Calu3 (cell line): ENCODE measurements at regions not wholly inside any gene's neighbourhood (a gene's known extent, or its start where the extent isn't known, plus 50 kb on each side); places are given as distances from the start of the nearest gene placed in this dataset.

ENCODE experiments used
- BruUV-seq: library from RNA; stranded (reverse); fragments of 400-500 nt; replicated peaks from 2 replicates; lab custom pipeline; 2021; lab: Mats Ljungman, UMichigan
- CTCF ChIA-PET: fragments of 300-600 bp; sonication (Branson Sonifier 250); formaldehyde crosslinking; loops from one replicate; lab custom pipeline; 2022; ENCODE audit warnings: antibody characterized with exemption; lab: Charles Lee
- DNase-seq: peaks from one replicate; pipeline ENCODE4 v3.0.0; 2022
- H3K27ac Mint-ChIP-seq: one replicate; pipeline ENCODE4 v1.8.0; 2022; ENCODE audit warnings: mixed read lengths; ENCODE audit not compliant: unreplicated experiment
- H3K27me3 Mint-ChIP-seq: one replicate; pipeline ENCODE4 v1.8.0; 2022; ENCODE audit warnings: mixed read lengths; ENCODE audit not compliant: unreplicated experiment
- H3K36me3 Mint-ChIP-seq: one replicate; pipeline ENCODE4 v1.8.0; 2022; ENCODE audit warnings: mild to moderate bottlenecking, moderate library complexity, mixed read lengths; ENCODE audit not compliant: insufficient read depth, unreplicated experiment
- H3K4me1 Mint-ChIP-seq: one replicate; pipeline ENCODE4 v1.8.0; 2022; ENCODE audit warnings: mild to moderate bottlenecking, low read depth, mixed read lengths; ENCODE audit not compliant: unreplicated experiment
- H3K4me3 Mint-ChIP-seq: one replicate; pipeline ENCODE4 v1.8.0; 2022; ENCODE audit warnings: mild to moderate bottlenecking, low read depth, moderate library complexity, mixed read lengths; ENCODE audit not compliant: unreplicated experiment
- H3K9me3 Mint-ChIP-seq: one replicate; pipeline ENCODE4 v1.8.0; 2022; ENCODE audit warnings: low read depth, mixed read lengths; ENCODE audit not compliant: unreplicated experiment
- CTCF ChIP-seq: fragments of 200-600 bp; IDR thresholded peaks from one replicate; pipeline ENCODE4 v1.8.0; 2022; ENCODE audit warnings: antibody characterized with exemption; ENCODE audit not compliant: unreplicated experiment
- intact Hi-C: fragments of 100-400 bp; cut with micrococcal nuclease; formaldehyde crosslinking; loops from one replicate; pipeline ENCODE4 v1.10.0; 2022; ENCODE audit not compliant: unreplicated experiment

GRCh38 chr12:131530041-131530332 lies 180.9 kb upstream of the SFSWAP start:
- no peak for TF ChIP-seq CTCF
- Mint-ChIP-seq H3K27me3 (peaks cover 88% of the 10 kb centered on the region), H3K27ac (no peak overlapping the region), H3K9me3 (peaks cover 1% of the 10 kb centered on the region), H3K4me3 (no peak overlapping the region), H3K36me3 (no peaks in the 10 kb centered on the region), H3K4me1 (no peaks in the 10 kb centered on the region)
- CTCF ChIA-PET = no interaction called here
- no TSS peak for BruUV-seq
- DNase-seq = no peak
- intact Hi-C loops = no loop called here

- no TSS peak for BruUV-seq
- TF ChIP-seq CTCF = no peak
- Mint-ChIP-seq H3K36me3 (no peaks in the 10 kb centered on the region), H3K27me3 (peaks cover 92% of the 10 kb centered on the region), H3K27ac (no peak overlapping the region), H3K9me3 (peaks cover 2% of the 10 kb centered on the region), H3K4me1 (no peaks in the 10 kb centered on the region), H3K4me3 (no peak overlapping the region)
- DNase-seq = no peak
- intact Hi-C loops = no loop called here
- CTCF ChIA-PET = no interaction called here
Observed at GRCh38 chr12:131530422-131530821, 180.5 kb upstream of the SFSWAP start.

GRCh38 chr12:131533139-131533538 lies 177.8 kb upstream of the SFSWAP start:
- Mint-ChIP-seq H3K27ac (no peak overlapping the region), H3K27me3 (peaks cover 74% of the 10 kb centered on the region), H3K36me3 (no peaks in the 10 kb centered on the region), H3K9me3 (peaks cover 2% of the 10 kb centered on the region), H3K4me1 (no peaks in the 10 kb centered on the region), H3K4me3 (no peak overlapping the region)
- no peak for DNase-seq
- intact Hi-C loops = no loop called here
- CTCF ChIA-PET = no interaction called here
- no TSS peak for BruUV-seq
- TF ChIP-seq CTCF = no peak

GRCh38 chr12:131535779-131536178 lies 175.1 kb upstream of the SFSWAP start:
- TF ChIP-seq CTCF = no peak
- peaks cover 2% of the 10 kb centered on the region for H3K9me3 Mint-ChIP-seq
- DNase-seq = no peak
- H3K4me1 Mint-ChIP-seq = no peaks in the 10 kb centered on the region
- no peak overlapping the region for H3K27ac Mint-ChIP-seq
- CTCF ChIA-PET = no interaction called here
- no TSS peak for BruUV-seq
- H3K4me3 Mint-ChIP-seq = no peak overlapping the region
- H3K36me3 Mint-ChIP-seq = no peaks in the 10 kb centered on the region
- intact Hi-C loops = no loop called here
- H3K27me3 Mint-ChIP-seq = peaks cover 49% of the 10 kb centered on the region
